CD4-positive, alpha-beta T cell treated with Interleukin-12 subunit alpha and Interleukin-12 subunit beta, for 1 hour (primary cell): ENCODE measurements at regions not wholly inside any gene's neighbourhood (a gene's known extent, or its start where the extent isn't known, plus 50 kb on each side); places are given as distances from the start of the nearest gene placed in this dataset.
"Not testable (repeated sequence)": the region's sequence is repeated elsewhere in the genome, so short reads cannot be mapped to it uniquely, and the experiment has no call there.

Experiments
- DNase-seq: peaks from one replicate; pipeline ENCODE4 v3.0.0-alpha.2; 2020

GRCh38 chrX:136975684-136976470 lies 57.9 kb downstream of the GPR101 start:
- no peak for DNase-seq

- DNase-seq: no peak
Measured at GRCh38 chrX:136967966-136968365, 65.8 kb downstream of the GPR101 start.

DNA sequence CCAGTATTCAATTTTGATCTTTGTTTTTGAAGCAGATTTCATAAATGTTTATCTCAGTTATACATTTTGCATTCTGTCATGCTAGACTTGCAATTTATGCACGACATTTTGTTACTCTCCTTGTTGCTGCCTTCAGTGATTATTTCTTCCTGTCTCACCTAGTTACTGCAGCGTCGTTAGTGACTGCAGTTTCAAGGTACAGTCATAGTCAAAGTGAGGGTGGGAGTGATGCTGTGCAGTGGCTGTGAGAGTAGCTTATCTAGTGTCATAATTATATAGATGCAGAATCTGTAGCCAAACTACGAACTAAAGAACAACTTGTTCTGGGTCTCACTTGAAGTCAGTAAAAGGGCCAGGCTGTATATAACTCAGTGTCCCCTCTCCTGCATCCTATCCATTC lies 69.8 kb downstream of the GPR101 start:
- DNase-seq: no peak

- DNase-seq: no peak
Measured at GRCh38 chrX:136961594-136962135, 72.1 kb downstream of the GPR101 start.

GRCh38 chrX:136954930-136955329 lies 74.4 kb upstream of the RBMX start:
- peak; percentile 22 for DNase-seq

DNA sequence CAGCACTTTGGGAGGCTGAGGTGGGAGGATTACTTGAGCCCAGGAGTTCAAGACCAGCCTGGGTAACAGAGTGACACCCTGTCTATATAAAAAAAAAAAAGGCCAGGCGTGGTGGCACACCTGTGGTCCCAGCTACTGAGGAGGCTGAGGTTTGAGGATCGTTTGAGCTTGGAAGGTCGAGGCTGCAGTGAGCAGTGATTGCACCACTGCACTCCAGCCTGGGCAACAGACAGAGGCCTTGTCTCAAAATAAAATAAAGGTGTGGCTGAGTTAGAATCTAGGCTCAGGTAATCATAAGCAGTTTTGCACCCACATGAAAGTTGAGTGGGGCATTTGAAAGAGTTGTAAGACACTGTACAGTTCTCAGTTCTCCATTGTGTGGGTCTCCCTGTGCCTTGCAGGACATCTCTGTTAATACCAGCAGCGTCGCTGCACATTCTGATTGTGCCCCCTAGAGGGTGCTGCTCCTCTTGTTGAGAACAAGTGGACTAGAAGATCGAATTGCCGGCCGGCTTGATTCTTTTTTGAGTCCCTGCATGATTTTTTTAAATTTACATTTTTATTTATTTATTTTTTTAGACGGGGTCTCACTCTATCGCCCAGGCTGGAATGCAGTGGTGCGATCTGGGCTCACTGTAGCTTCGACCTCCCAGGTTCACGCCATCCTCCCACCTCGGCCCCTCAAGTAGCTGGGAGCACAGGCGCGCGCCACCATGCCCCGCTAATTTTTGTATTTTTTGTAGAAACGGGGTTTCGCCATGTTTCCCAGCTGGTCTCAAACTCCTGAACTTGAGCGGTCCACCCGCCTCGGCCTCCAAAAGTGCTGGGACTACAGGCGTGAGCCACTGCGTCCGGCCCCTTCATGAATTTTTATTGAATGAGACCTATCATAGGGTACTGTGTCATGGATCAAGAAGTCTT lies 73.6 kb upstream of the RBMX start:
- peak; percentile 57 for DNase-seq

- DNase-seq: no peak
Measured at GRCh38 chrX:136950211-136950610, 69.7 kb upstream of the RBMX start.

DNA sequence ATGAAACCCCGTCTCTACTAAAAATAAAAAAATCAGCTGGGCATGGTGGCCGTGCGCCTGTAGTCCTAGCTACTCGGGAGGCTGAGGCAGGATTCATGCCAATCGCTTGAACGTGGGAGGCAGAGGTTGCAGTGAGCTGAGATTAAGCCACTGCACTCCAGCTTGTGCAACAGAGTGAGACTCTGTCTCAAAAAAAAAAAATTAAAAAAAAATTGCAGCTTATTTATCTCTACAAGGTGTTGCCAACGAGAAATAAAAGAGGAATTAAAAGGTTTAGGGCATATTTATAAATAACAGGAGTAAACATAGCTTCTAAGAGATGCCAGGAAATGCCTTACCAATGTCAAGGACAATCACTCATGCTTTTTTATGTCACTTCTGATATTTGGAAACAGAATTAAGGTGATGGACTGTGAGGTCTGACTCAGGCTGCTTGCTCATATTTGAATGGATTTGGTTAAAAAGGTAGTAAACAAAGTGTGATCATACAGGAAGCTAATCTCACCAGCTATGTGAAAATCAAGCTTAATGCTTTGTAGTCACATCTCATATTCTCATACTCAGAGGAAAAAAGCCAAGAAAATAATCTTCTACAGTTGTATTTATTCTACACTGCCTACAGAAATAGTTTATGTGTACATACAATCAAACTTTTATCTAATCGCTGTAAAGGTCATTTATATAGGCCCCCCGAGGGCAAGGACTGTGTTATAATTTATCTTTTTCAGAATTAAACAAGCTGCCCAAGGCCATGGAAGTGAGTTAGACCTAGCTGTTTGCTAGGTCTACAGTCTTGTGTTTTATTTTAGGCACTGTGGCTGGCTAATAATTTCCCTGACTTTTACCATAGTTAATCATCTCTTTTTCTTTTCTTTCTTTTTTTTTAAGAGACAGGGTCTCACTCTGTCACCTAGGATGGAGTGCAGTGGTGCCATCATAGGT lies 61.1 kb upstream of the RBMX start:
- DNase-seq: no peak

DNA sequence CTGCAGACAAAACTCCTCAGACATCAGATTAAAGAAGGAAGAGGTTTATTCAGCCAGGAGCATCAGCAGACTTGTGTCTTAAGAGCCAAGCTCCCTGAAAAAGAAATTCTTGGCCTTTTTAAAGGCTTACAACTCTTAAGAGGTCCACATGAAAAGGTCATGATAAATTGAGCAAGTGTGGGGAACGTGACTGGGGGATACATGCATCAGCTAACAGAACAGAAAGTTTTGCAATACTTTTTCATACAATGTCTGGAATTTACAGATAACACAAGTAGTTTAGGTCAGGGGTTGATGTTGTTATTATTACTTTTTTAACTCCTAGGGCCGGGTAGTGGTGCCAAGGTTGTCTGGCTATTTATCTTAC lies 55.6 kb upstream of the RBMX start:
- no peak for DNase-seq

GRCh38 chrX:136935533-136936182 lies 55.1 kb upstream of the RBMX start:
- not testable (repeated sequence) for DNase-seq

DNA sequence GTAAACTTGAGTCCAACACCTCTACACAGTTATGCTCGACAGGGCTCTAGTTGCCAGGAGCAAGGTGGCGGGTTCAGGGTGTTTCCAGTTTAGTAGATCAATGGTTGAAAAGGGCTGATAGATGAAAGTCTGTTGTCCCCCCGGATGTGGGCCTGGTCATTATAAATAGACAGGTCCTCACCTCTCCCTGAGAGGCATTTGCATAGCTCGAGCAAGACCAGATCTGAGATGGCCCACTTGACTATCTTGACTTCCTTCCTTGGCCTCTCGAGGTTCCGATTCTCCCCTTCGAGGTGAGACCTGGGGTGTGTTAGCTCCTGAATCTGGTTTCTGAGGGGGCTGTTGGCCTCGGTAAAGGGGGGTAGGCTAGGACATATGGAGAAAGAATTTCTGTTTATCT lies 54.1 kb upstream of the RBMX start:
- not testable (repeated sequence) for DNase-seq

- no peak for DNase-seq
Measured at GRCh38 chrX:136933611-136934145, 53.2 kb upstream of the RBMX start.

- DNase-seq: no peak
Measured at GRCh38 chrX:136931661-136932060, 51.1 kb upstream of the RBMX start.
